ENCODE measurements at regions not wholly inside any gene's neighbourhood (a gene's known extent, or its start where the extent isn't known, plus 50 kb on each side); places are given as distances from the start of the nearest gene placed in this dataset.

- no peak for DNase-seq (ENCODE audit: low read depth)
Observed at GRCh38 chr13:27847669-27848068, 55.4 kb downstream of the GSX1 start.

DNA sequence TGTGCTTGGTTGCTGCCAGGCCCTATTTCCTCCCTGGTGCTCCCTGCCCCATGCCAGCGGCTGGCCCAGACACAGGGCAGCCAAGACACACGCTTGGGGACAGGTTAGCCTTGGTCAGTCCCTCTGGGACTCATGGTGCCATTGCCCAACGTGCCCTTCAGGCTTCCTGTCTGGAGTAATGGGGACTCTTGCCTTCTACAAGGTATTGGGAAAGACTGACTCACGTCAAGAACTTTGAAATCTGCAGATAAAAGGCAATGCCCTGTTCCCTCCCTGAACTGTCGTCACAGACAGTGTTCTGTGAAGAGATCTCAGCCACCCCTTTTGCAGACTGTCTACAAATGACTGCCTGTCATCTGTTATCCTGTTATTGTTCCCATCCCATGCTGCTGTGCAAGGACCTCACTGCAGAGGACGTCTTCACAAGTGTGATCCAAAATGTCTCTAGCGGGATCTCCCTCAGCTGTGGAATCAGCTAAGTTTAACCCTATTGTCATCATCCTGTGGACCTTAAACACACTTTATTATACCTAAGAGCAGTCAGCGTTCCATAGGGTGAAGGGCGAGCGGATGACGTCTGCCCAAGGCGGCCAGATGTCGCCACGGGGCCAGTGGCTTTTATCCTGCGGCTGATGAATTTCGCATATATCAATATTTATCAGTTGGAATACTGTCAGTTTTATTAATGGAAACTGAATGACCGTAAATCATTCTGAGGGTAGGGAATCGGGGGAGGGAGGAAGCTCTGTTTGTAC lies 59.0 kb downstream of the GSX1 start:
- DNase-seq (ENCODE audit: low read depth) = no peak

DNA sequence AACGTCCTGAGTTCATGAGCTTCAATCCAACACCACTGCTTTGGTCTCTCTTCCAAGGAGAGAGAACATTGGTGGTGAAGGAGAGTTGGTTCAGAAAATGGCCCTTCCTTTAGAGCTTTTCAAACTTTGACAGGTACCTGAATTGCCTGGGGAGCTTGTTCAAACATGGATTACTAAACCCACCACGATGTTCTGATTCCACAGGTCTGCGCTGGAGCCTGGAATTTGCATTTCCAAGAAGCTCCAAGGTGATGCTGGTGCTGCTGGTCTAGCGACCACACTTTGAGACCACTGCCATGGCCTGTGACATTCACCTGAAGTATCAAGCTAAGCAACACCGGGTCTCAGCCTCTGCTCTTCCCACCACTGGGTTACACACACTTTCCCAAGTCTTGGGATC lies 60.2 kb downstream of the GSX1 start:
- no peak for DNase-seq (ENCODE audit: low read depth)

DNA sequence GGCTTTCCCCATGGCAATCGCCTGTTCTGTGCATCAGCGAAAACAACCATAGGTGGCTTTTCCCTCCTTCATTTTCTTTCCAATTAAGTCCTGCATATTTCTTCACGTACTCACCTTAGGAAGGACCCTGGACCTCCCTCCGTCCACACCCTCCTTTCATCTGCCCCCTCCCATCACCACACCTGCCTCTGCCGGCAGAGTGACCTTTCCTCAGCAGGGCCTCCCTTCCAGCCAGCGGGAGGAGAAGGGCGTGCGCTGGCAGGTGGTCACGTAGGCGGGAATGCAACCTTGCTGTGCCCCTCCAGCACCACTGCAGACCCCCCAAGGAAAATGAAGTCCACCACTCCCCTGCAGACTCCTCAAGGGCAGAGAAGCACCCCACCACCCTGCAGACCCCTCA lies 61.1 kb downstream of the GSX1 start:
- no peak for DNase-seq (ENCODE audit: low read depth)

DNA sequence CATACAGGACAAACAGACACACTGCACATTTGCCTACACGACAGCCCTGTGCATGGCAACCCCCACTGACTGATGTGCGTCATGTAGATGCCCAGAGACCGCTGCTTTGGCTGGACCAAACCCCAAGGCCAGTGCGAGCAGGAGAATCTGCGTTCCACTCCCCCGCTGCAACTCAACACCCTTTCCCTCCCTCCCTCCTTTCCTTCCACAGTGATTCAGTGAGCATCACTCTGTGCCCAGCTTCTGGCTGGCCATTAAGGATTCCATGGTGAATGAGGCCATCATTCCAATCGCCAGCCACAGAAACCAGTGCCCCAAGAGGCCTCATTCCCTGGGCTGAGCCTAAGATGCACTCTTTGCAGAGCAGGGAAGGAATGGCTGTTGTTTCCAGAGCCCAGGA lies 61.6 kb downstream of the GSX1 start:
- peak; percentile 63 for DNase-seq (ENCODE audit: low read depth)

DNA sequence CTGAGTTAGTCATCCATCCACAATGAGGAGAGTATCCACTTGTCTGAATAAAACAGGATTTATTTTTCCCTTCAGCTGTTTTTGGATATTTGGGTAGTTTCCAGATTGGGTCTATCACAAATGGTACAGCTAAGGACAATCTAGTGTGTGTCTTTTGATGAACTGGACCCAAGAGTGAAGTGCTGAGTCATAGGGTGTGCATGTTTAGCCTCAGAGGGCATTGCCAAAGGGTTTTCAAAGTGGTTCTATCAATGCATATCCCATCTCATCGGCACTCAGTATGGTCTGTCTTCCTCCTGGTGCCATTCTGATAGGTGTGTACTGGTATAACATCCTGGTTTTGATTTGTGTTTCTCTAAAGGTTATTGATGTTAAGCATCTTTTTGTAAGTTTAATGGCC lies 62.3 kb downstream of the GSX1 start:
- no peak for DNase-seq (ENCODE audit: low read depth)

- no peak for DNase-seq (ENCODE audit: low read depth)
Observed at GRCh38 chr13:27855381-27855780, 63.1 kb downstream of the GSX1 start.

DNA sequence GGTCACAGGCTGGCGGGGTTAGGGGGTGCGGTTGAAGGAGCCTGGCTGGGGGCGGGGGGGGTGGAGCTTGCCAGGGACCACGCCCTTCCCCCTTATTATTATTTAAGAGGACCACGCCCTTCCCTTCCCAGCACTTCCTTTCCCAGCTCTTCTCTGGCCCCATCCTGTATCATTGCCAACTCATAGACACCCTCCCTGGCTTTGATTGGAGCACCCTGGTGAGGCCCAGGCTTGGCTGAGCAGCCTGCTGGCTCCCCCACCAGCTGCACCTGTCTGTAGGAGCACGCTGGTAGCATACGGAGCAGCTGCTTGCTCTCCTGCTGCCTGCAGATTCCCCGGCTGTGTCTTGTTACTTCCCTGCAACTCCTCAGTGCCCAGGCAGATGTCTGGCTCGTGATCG lies 62.5 kb upstream of the PDX1 start:
- peak; percentile 42 for DNase-seq (ENCODE audit: low read depth)

DNA sequence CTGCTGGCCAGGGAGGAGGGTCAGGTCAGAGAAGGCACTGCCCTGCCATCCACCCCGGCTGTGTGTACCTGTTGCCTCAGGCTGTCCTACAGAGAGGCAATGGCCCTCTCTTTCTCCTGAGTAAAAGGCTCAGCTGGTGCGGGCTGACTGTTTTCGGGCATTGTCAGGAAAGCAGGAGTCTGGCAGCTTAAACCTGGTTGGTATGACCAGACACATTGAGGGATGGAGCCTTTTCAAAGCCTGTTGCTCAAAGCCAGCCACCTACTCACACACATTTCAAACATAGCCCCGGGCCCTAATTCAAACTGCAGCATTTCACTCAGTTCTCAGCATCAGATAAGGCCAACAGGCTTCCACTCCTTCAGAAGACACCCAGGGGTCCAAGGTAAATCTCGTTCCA lies 61.8 kb upstream of the PDX1 start:
- no peak for DNase-seq (ENCODE audit: low read depth)

- DNase-seq (ENCODE audit: low read depth) = no peak
Observed at GRCh38 chr13:27860743-27861142, 59.1 kb upstream of the PDX1 start.

DNA sequence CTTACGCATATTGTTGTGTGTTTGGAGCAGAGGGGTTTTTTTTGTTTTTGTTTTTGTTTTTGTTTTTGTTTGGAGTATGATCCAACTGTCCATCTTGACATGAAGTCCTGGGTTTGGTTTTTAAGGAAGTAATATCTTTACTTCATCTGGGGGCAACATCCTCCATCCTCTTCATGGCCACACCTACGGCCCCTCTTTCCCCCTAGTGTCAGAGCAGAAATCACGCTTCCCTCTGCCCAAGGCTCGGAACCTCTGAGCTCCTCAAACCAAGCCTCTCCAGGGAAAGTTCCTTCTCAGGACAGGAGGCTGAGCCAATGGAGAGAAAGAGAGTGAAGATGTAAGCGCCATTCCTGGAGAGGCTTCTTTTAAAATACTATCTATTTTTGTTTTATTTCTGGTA lies 58.6 kb upstream of the PDX1 start:
- no peak for DNase-seq (ENCODE audit: low read depth)

GRCh38 chr13:27868641-27869435 lies 51.0 kb upstream of the PDX1 start:
- peak; percentile 14 for DNase-seq (ENCODE audit: low read depth)

GRCh38 chr13:27869436-27870095 lies 50.2 kb upstream of the PDX1 start:
- no peak for DNase-seq (ENCODE audit: low read depth)

Data from myocyte (in vitro differentiated cells).